ENCODE measurements at regions not wholly inside any gene's neighbourhood (a gene's known extent, or its start where the extent isn't known, plus 50 kb on each side); places are given as distances from the start of the nearest gene placed in this dataset.

- POLR2A ChIA-PET, result no interaction called here
- no peak for TF ChIP-seq CTCF (IDR thresholded peaks at IDR 0.05; ENCODE audit: insufficient read depth, low read depth, low read length)
These were observed 272.0 kb downstream of the BLID start for GRCh38 chr11:121844016-121844415.

DNA sequence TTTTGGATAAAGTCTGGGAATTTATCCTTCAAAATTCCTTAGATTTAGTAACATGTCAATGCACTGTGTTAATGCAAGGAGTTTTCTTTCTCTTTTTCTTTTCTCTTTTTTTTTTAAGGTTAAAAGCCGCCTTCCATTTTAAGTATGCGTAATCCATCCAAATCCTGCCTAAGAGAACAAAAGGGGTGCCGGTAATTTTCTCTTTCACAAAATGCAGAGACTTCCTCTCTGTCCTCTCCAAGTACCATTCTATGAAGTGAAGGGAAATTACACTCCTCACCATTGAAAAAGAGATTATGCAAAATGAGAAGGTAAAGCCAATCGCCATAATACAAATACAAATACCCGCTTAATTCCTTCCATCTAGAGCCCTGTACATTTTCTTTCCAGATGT is 273.8 kb downstream of the BLID start:
- Histone ChIP-seq H3K4me3 (ENCODE audit: low read depth, low read length) (no peak overlapping the region), H3K27me3 (ENCODE audit: control insufficient read depth, insufficient read depth, low read length) (no peaks in the 10 kb centered on the region), H3K36me3 (ENCODE audit: control insufficient read depth, insufficient read depth, low read length) (no peaks in the 10 kb centered on the region)
- DNase-seq (ENCODE audit: low read depth), result no peak
- CTCF ChIA-PET, result interaction anchor here (0.8 to 1.6 kb wide), 4 partner anchors 13 to 352 kb away, joined by 3 to 4 read pairs (median 4); no protein-coding TSS in a partner anchor
- TF ChIP-seq CTCF (IDR thresholded peaks at IDR 0.05; ENCODE audit: insufficient read depth, low read depth, low read length), result no peak
- POLR2A ChIA-PET, result interaction anchor here (0.6 to 0.9 kb wide), 3 partner anchors 13 to 187 kb away, joined by 3 to 5 read pairs (median 3); no protein-coding TSS in a partner anchor

More at GRCh38 chr11:121844016-121844415, 272.0 kb downstream of the BLID start:
- Histone ChIP-seq H3K27me3 (ENCODE audit: control insufficient read depth, insufficient read depth, low read length) (no peaks in the 10 kb centered on the region), H3K4me3 (ENCODE audit: low read depth, low read length) (no peak overlapping the region), H3K36me3 (ENCODE audit: control insufficient read depth, insufficient read depth, low read length) (no peaks in the 10 kb centered on the region)
- CTCF ChIA-PET, result interaction anchor here (0.8 kb wide), 1 partner anchor 250 kb away, joined by 3 read pairs; no protein-coding TSS in a partner anchor
- no peak for DNase-seq (ENCODE audit: low read depth)

DNA sequence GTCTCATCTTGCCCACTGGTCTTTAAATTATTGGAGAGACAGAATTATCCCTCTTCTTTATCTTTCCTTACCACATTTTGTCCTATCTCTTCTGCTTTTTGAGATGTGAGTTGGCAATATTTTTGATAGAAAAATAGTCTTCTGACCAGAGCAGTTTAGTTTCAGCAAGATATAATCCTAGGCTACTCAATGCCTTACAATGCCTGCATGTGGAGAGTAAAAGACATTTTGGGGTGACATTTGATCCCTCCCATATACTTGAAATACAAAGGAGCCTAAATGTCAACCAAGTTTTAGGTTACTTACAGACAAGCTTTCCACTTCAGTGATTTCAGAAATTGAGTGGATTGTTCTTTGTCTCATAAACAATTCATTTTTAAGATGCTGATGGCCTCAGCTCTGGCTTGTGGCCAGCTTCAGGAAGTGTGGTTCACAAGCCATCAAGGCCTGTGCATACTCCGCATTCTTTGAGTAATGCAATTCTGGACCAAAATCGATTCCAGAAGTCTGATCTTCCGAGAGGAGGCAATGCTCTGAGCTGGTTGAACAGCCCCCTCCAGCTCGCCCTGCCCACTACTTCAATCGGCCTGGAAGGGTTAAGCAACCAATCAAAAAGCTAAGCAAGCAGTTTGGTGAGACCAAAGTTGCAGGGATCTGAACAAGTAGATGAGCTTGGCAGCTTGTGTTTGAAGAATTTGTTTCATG is 274.4 kb downstream of the BLID start:
- peak; percentile 75 for DNase-seq (ENCODE audit: low read depth)
- no peak for TF ChIP-seq CTCF (IDR thresholded peaks at IDR 0.05; ENCODE audit: insufficient read depth, low read depth, low read length)
- no peaks in the 10 kb centered on the region for H3K36me3 ChIP-seq (ENCODE audit: control insufficient read depth, insufficient read depth, low read length)
- no peaks in the 10 kb centered on the region for H3K27me3 ChIP-seq (ENCODE audit: control insufficient read depth, insufficient read depth, low read length)
- POLR2A ChIA-PET, result interaction anchor here (0.6 to 0.9 kb wide), 2 partner anchors 12 to 186 kb away, joined by 3 to 5 read pairs; no protein-coding TSS in a partner anchor
- no peak overlapping the region for H3K4me3 ChIP-seq (ENCODE audit: low read depth, low read length)
- CTCF ChIA-PET, result interaction anchor here (0.8 to 1.6 kb wide), 5 partner anchors 12 to 352 kb away, joined by 3 to 8 read pairs (median 4); no protein-coding TSS in a partner anchor

GRCh38 chr11:121839781-121840180 is 276.2 kb downstream of the BLID start:
- DNase-seq (ENCODE audit: low read depth), result no peak
- no peaks in the 10 kb centered on the region for H3K36me3 ChIP-seq (ENCODE audit: control insufficient read depth, insufficient read depth, low read length)
- H3K27me3 ChIP-seq (ENCODE audit: control insufficient read depth, insufficient read depth, low read length), result no peaks in the 10 kb centered on the region
- H3K4me3 ChIP-seq (ENCODE audit: low read depth, low read length), result no peak overlapping the region
- ChIA-PET CTCF (interaction anchor here (0.6 to 1.4 kb wide), 4 partner anchors 163 to 189 kb away, joined by 3 to 4 read pairs (median 4); no protein-coding TSS in a partner anchor), POLR2A (interaction anchor here (1.4 kb wide), 1 partner anchor 11 kb away, joined by 7 read pairs; no protein-coding TSS in a partner anchor)
- TF ChIP-seq CTCF (IDR thresholded peaks at IDR 0.05; ENCODE audit: insufficient read depth, low read depth, low read length), result no peak

DNA sequence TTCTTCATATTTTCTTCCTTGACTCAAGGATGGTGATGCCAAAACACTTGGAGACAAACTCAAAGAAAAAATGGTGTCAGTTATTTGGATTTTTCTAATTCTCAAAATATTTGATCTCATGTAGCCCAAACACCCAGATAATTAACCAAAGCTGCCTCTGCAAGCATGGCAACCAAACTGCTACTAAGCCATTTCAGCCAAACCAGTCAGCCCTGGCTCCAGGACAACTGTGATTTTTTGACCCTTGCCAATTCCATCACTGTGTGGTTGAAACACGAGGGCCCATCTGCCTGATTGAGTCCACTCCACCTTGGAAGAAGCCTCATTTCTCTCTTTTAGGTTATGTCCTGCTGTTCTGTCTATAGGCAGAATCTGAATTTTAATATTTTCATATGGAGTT is 277.4 kb downstream of the BLID start:
- no peaks in the 10 kb centered on the region for H3K36me3 ChIP-seq (ENCODE audit: control insufficient read depth, insufficient read depth, low read length)
- no peak for TF ChIP-seq CTCF (IDR thresholded peaks at IDR 0.05; ENCODE audit: insufficient read depth, low read depth, low read length)
- H3K27me3 ChIP-seq (ENCODE audit: control insufficient read depth, insufficient read depth, low read length), result no peaks in the 10 kb centered on the region
- DNase-seq (ENCODE audit: low read depth), result no peak
- ChIA-PET POLR2A (no interaction called here), CTCF (interaction anchor here (1.6 kb wide), 1 partner anchor 10 kb away, joined by 3 read pairs; no protein-coding TSS in a partner anchor)
- H3K4me3 ChIP-seq (ENCODE audit: low read depth, low read length), result no peak overlapping the region
